Ishikawa (cell line): ENCODE measurements at regions not wholly inside any gene's neighbourhood (a gene's known extent, or its start where the extent isn't known, plus 50 kb on each side); places are given as distances from the start of the nearest gene placed in this dataset.

Experiments used
- CEBPB ChIP-seq: IDR thresholded peaks from 2 replicates; pipeline ENCODE4 v1.6.1; 2012
- CREB1 ChIP-seq: IDR thresholded peaks from 2 replicates; pipeline ENCODE4 v1.6.1; 2012; ENCODE audit warnings: low read depth
- EGR1 ChIP-seq: IDR thresholded peaks from 2 replicates; pipeline ENCODE4 v1.6.1; 2012
- EP300 ChIP-seq: IDR thresholded peaks from 2 replicates; pipeline ENCODE4 v1.6.1; 2012; ENCODE audit warnings: borderline replicate concordance
- FOXM1 ChIP-seq: IDR thresholded peaks from 2 replicates; pipeline ENCODE4 v1.6.1; 2012; ENCODE audit warnings: low read depth, borderline replicate concordance
- MAX ChIP-seq: IDR thresholded peaks from 2 replicates; pipeline ENCODE4 v1.6.1; 2012
- NFIC ChIP-seq: IDR thresholded peaks from 2 replicates; pipeline ENCODE4 v1.6.1; 2012
- RAD21 ChIP-seq: IDR thresholded peaks from 2 replicates; pipeline ENCODE4 v1.6.1; 2012; ENCODE audit warnings: low read depth
- REST ChIP-seq: IDR thresholded peaks from 2 replicates; pipeline ENCODE4 v1.6.1; 2012; ENCODE audit warnings: low read depth, mild to moderate bottlenecking
- TAF1 ChIP-seq: IDR thresholded peaks from 2 replicates; pipeline ENCODE4 v1.6.1; 2012; ENCODE audit warnings: low read depth, mild to moderate bottlenecking
- TCF12 ChIP-seq: IDR thresholded peaks from 2 replicates; pipeline ENCODE4 v1.6.1; 2012; ENCODE audit warnings: low read depth
- TEAD4 ChIP-seq: IDR thresholded peaks from 2 replicates; pipeline ENCODE4 v1.6.1; 2012
- USF1 ChIP-seq: IDR thresholded peaks from 2 replicates; pipeline ENCODE4 v1.6.1; 2012
- YY1 ChIP-seq: IDR thresholded peaks from 2 replicates; pipeline ENCODE4 v1.6.1; 2012; ENCODE audit warnings: low read depth
- ZBTB7A ChIP-seq: IDR thresholded peaks from 2 replicates; pipeline ENCODE4 v1.6.1; 2012; ENCODE audit warnings: low read depth

GRCh38 chrX:20637351-20637750, 370.6 kb upstream of the RPS6KA3 start:
- no peak for TF ChIP-seq REST
- TF ChIP-seq TAF1, result no peak
- TF ChIP-seq YY1, result no peak
- no peak for TF ChIP-seq USF1
- TF ChIP-seq EGR1, result no peak
- TF ChIP-seq CEBPB, result no peak

- TF ChIP-seq TAF1 (no peak), FOXM1 (no peak), TCF12 (no peak)
Observed at GRCh38 chrX:20633451-20633850, 366.7 kb upstream of the RPS6KA3 start.

- no peak for TF ChIP-seq EGR1
Observed at GRCh38 chrX:20623448-20623847, 356.7 kb upstream of the RPS6KA3 start.

- no peak for TF ChIP-seq YY1
- TF ChIP-seq NFIC, result no peak
- no peak for TF ChIP-seq USF1
- no peak for TF ChIP-seq EP300
- no peak for TF ChIP-seq MAX
- no peak for TF ChIP-seq ZBTB7A
- no peak for TF ChIP-seq RAD21
- TF ChIP-seq TAF1, result no peak
- no peak for TF ChIP-seq CREB1
Observed at GRCh38 chrX:20620306-20620705, 353.6 kb upstream of the RPS6KA3 start.

GRCh38 chrX:20609916-20610415, 343.3 kb upstream of the RPS6KA3 start:
- TF ChIP-seq CEBPB (no peak), FOXM1 (no peak), CREB1 (no peak), YY1 (no peak), MAX (no peak), ZBTB7A (no peak), TCF12 (no peak), EGR1 (no peak), TAF1 (no peak), USF1 (no peak)

- TF ChIP-seq EGR1 (no peak), USF1 (no peak), EP300 (no peak), FOXM1 (no peak), ZBTB7A (no peak), YY1 (no peak), CEBPB (no peak)
Observed at GRCh38 chrX:20606831-20607230, 340.1 kb upstream of the RPS6KA3 start.

GRCh38 chrX:20596856-20597255, 330.1 kb upstream of the RPS6KA3 start:
- no peak for TF ChIP-seq YY1
- no peak for TF ChIP-seq FOXM1
- no peak for TF ChIP-seq EGR1
- no peak for TF ChIP-seq REST
- TF ChIP-seq ZBTB7A, result no peak
- no peak for TF ChIP-seq EP300
- no peak for TF ChIP-seq USF1
- TF ChIP-seq NFIC, result no peak
- TF ChIP-seq TAF1, result no peak
- TF ChIP-seq CREB1, result no peak
- TF ChIP-seq CEBPB, result no peak
- no peak for TF ChIP-seq TEAD4
- TF ChIP-seq RAD21, result no peak
